ENCODE measurements at regions not wholly inside any gene's neighbourhood (a gene's known extent, or its start where the extent isn't known, plus 50 kb on each side); places are given as distances from the start of the nearest gene placed in this dataset.
"Not testable (repeated sequence)": the region's sequence is repeated elsewhere in the genome, so short reads cannot be mapped to it uniquely, and the experiment has no call there.

DNA sequence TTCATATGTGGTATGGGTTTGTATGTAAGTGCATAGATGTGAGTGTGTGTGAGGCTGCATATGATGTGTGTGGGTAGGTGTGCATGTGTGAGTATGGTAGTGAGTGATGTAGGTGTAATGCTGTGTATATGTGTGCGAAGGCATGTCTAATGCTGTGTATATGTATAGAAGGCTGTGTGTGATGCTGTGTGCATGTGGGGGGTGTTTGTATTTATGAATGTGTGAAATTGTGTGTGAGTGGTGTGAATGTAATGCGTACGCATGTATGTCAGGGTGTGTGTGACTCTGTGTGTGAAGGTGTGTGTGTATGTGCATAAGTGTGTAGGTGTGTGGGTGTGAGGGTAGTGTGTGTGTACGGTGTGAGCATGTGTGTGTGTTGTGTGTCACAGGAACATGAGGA is 300.0 kb downstream of the OMA1 start:
- H3K27ac Mint-ChIP-seq, result no peak overlapping the region
- no peaks in the 10 kb centered on the region for H3K4me1 Mint-ChIP-seq
- H3K27me3 Mint-ChIP-seq, result peaks cover 27% of the 10 kb centered on the region
- H3K4me3 Mint-ChIP-seq, result no peak overlapping the region
- no peak for ATAC-seq (replicated peaks)
- H3K36me3 Mint-ChIP-seq (ENCODE audit: low read depth), result no peaks in the 10 kb centered on the region
- H3K9me3 Mint-ChIP-seq, result no peaks in the 10 kb centered on the region

DNA sequence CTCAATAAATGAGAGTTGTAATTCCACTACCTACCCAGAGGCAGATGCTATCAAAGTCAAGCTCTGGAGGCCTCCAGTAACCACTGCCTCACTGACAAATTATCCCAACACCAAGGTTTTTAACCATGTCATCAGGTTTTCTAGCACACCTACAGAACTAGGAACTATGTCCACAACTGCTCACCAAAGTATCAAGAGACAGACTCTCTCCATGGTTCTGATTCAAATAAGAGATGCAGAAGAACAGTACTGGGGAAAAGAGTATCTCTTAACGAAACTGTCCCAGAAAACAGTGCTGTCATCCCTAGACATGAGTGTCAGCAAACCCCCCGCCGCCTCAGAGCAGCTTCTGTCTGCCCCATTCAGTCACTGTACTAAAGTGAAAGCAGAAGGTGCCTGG is 301.7 kb downstream of the OMA1 start:
- Mint-ChIP-seq H3K27ac (no peak overlapping the region), H3K4me3 (no peak overlapping the region), H3K27me3 (peaks cover 22% of the 10 kb centered on the region)

DNA sequence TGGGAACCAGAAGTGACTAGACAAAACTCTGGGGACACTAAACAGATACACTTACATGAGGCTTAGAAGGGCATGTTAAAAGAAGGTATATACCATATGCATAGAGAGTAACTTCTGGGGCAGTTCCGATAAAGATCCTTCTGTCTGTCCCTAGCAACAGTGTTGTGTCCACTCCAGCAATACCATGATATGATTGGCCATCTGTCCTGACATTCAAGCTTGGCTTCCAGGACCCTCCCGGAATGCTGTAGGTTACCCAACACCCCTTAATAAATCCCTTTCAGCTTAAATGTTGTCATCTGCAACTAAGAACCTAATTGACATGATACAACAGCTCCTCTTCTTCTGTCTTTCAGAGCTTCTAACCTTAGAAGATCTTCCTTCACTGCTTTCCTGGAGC is 307.7 kb downstream of the OMA1 start:
- no peak for ATAC-seq (replicated peaks)
- Mint-ChIP-seq H3K9me3 (no peaks in the 10 kb centered on the region), H3K36me3 (ENCODE audit: low read depth) (no peaks in the 10 kb centered on the region), H3K27ac (no peak overlapping the region), H3K27me3 (peaks cover 8% of the 10 kb centered on the region), H3K4me3 (no peak overlapping the region), H3K4me1 (no peaks in the 10 kb centered on the region)

More for the DNA sequence above, 301.7 kb downstream of the OMA1 start:
- H3K36me3 Mint-ChIP-seq (ENCODE audit: low read depth), result no peaks in the 10 kb centered on the region
- ATAC-seq (replicated peaks), result no peak
- no peaks in the 10 kb centered on the region for H3K4me1 Mint-ChIP-seq
- H3K9me3 Mint-ChIP-seq, result no peaks in the 10 kb centered on the region

DNA sequence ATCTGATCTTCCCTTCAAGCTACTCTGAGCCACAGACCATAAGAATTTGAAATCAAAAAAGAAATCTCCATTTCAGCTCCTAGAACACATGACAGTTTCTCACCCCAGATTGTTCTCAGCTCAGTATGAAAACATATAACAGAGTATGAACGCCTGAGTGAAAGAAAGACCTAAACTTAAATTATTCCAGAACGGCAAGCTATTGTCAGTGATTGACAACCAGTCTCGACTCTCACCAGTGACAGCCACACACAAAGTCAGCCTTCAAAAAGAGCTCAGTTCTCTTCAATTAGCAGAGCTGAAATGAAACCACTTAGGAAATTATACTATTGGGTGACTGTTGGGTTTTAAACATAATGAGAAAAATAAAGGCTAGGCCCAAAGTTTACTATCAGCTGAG is 312.8 kb downstream of the OMA1 start:
- Mint-ChIP-seq H3K4me3 (no peak overlapping the region), H3K9me3 (no peaks in the 10 kb centered on the region), H3K27me3 (peaks cover 13% of the 10 kb centered on the region), H3K4me1 (no peaks in the 10 kb centered on the region), H3K27ac (no peak overlapping the region), H3K36me3 (ENCODE audit: low read depth) (no peaks in the 10 kb centered on the region)
- ATAC-seq (replicated peaks), result no peak

DNA sequence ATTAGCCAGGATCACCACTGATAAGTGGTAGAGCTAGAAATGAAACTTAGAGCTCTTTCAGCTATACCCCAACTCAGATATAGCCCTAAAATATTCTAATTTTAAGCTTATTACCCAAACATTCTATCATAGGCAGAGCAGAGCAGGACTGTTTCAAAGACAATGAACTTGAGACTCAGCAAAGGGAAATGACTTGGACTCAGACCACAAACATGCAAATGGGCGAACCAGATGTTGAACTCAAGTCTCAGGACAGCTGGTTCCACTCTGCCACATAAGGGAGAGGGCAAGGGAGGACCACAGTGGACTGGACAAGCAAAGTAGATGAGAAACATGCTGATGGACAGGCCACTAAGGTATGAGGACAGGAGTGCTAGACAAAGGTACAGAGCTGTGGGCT is 315.3 kb downstream of the OMA1 start:
- Mint-ChIP-seq H3K4me3 (no peak overlapping the region), H3K9me3 (no peaks in the 10 kb centered on the region), H3K36me3 (ENCODE audit: low read depth) (no peaks in the 10 kb centered on the region), H3K27ac (no peak overlapping the region), H3K4me1 (no peaks in the 10 kb centered on the region), H3K27me3 (peaks cover 4% of the 10 kb centered on the region)
- ATAC-seq (replicated peaks), result no peak

DNA sequence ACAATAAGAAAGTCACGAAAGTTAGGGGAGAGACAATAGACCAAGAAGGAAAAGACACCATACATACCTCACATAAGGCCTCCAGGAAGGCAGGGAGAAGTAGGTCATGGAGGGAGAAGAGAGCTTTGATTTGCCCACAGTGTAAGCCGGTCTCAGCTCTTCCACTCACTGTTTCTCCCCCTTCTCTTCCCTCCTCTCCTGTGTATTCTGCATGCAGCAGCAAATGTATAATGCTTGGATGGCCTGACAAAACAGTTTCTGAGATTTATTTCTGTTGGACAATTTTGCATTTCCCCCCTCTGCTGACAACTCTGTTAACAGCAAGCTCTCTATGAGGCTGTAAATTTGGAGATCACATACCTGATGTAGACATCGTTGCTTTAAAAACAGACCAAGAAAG is 318.9 kb downstream of the OMA1 start:
- Mint-ChIP-seq H3K36me3 (ENCODE audit: low read depth) (no peaks in the 10 kb centered on the region), H3K4me3 (no peak overlapping the region), H3K9me3 (no peaks in the 10 kb centered on the region), H3K27me3 (peaks cover 4% of the 10 kb centered on the region), H3K27ac (no peak overlapping the region), H3K4me1 (no peaks in the 10 kb centered on the region)
- ATAC-seq (replicated peaks), result no peak

DNA sequence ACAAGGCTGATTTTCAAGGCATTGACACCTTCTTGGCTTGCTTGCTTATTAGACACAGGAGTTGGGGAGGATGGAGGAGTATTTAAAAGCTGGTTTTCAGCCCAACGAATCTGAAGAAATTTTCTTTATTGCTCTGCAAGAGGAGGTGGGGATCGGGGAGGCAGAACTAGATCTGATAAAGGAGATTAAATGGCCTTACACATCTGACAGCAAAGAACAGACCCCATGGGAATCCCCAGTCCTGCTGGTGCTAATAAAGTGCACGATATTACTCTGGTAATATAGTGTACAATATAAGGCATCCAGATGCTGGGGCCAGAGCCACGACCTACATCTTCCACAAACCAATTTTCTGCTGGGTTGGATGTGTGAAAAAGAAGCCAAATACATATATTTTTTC is 323.0 kb downstream of the OMA1 start:
- no peak overlapping the region for H3K4me3 Mint-ChIP-seq
- H3K9me3 Mint-ChIP-seq, result no peaks in the 10 kb centered on the region
- H3K27me3 Mint-ChIP-seq, result no peaks in the 10 kb centered on the region
- H3K27ac Mint-ChIP-seq, result no peak overlapping the region
- no peaks in the 10 kb centered on the region for H3K36me3 Mint-ChIP-seq (ENCODE audit: low read depth)
- no peak for ATAC-seq (replicated peaks)
- no peaks in the 10 kb centered on the region for H3K4me1 Mint-ChIP-seq

DNA sequence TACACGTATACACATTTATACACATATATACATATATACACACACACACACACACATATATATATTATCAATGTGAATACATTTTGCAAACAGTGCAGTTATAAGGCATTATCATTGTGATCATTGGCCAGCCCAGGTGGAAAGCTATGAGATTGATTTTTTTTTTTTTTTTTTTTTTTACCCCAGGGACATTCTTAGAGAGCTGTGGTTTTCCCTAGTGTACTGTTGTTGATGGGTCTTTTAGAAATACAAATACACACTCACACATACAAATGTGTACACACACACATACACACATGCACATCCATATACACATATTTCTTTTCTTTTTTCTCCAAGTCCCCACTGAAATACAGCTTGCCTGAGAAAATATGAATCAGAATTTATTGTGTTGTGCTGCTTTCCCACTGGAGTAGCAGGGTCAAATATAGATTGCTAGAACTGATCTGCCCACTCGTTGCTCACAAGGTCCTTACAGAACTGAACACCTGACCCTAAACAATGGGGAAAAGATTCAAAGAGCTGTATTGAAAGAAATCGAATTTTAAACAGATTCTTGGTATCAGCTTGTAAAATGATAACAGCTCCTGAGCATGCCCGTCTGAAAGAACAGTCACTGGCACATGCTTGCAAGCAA is 325.6 kb downstream of the OMA1 start:
- no peak for ATAC-seq (replicated peaks)
- Mint-ChIP-seq H3K4me1 (no peaks in the 10 kb centered on the region), H3K27me3 (peaks cover 5% of the 10 kb centered on the region), H3K36me3 (ENCODE audit: low read depth) (no peaks in the 10 kb centered on the region), H3K4me3 (no peak overlapping the region), H3K9me3 (no peaks in the 10 kb centered on the region), H3K27ac (no peak overlapping the region)

DNA sequence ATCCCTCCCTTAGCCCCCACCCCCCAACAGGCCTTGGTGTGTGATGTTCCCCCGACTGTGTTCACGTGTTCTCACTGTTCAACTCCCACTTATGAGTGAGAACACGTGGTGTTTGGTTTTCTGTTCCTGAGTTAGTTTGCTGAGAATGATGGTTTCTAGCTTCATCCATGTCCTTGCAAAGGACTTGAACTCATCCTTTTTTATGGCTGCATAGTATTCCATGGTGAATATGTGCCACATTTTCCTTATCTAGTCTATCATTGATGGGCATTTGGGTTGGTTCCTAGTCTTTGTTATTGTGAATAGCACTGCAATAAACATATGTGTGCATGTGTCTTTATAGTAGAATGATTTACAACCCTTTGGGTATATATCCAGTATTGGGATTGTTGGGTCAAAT is 330.4 kb downstream of the OMA1 start:
- ATAC-seq (replicated peaks); H3K36me3 Mint-ChIP-seq (ENCODE audit: low read depth); H3K27me3 Mint-ChIP-seq; H3K27ac Mint-ChIP-seq; H3K9me3 Mint-ChIP-seq; H3K4me1 Mint-ChIP-seq; H3K4me3 Mint-ChIP-seq: not testable (repeated sequence)

DNA sequence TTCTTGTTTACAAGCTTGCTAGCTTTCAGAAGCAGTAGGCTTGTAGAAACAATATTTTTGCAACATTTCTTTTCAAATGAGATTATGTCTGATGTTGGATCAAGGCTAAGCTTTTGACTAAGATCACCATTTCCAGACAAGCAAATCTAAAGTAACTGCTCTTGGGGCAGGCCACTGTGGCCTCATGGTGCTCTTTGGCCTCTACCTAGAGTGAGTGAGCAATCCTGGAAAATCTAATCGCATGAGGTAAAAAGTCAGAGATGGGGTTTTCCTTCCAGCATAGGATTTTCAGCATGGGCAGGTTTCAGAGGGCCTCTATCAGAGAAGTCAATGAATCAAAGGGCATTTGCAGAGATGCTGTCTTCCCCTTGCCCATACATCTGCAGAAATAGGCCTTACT is 331.9 kb downstream of the OMA1 start:
- Mint-ChIP-seq H3K27ac (no peak overlapping the region), H3K4me1 (no peaks in the 10 kb centered on the region), H3K27me3 (peaks cover 10% of the 10 kb centered on the region), H3K9me3 (no peaks in the 10 kb centered on the region), H3K4me3 (no peak overlapping the region), H3K36me3 (ENCODE audit: low read depth) (no peaks in the 10 kb centered on the region)
- no peak for ATAC-seq (replicated peaks)

DNA sequence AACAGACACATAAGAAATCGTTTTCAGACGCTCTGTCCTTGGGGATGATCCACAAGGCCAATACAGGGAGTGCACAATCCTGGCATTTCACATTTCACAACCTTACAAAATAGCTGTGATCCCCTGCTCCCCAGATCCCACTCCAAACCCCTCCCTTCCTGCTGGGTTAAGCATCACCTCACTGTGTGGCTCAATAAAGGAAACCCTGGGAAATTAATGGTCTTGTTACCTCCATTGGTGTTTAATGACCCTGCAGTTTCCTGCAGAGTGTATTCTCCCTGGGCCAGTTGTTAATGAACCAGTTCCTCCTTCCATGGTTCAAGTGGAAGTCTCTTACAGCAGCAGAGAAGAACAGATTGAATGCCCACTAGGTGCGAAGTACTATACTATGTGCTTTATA is 334.7 kb downstream of the OMA1 start:
- no peaks in the 10 kb centered on the region for H3K4me1 Mint-ChIP-seq
- no peak overlapping the region for H3K4me3 Mint-ChIP-seq
- H3K9me3 Mint-ChIP-seq, result no peaks in the 10 kb centered on the region
- ATAC-seq (replicated peaks), result no peak
- H3K36me3 Mint-ChIP-seq (ENCODE audit: low read depth), result no peaks in the 10 kb centered on the region
- H3K27ac Mint-ChIP-seq, result no peak overlapping the region
- peaks cover 5% of the 10 kb centered on the region for H3K27me3 Mint-ChIP-seq

DNA sequence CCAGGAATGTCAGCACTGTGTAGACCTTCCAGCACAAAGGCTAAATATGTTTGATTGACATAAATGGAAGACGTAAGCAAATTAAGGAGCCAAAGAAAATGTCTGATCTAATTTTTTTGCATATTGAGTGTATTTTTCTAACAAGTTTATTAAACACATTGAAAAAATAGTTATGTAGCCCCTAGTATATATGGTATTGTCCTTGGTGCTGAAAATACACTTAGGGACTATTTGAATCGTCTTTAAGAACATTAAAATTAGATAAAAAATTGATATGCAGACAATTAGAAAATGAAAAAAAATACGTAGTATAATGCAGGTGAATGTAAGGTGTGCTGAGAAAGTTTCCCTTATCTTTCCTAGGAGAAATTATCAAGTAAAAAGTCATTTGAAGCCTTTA is 337.0 kb downstream of the OMA1 start:
- Mint-ChIP-seq H3K36me3 (ENCODE audit: low read depth) (no peaks in the 10 kb centered on the region), H3K4me1 (no peaks in the 10 kb centered on the region), H3K9me3 (no peaks in the 10 kb centered on the region), H3K4me3 (no peak overlapping the region), H3K27me3 (peaks cover 5% of the 10 kb centered on the region), H3K27ac (no peak overlapping the region)
- ATAC-seq (replicated peaks), result no peak

DNA sequence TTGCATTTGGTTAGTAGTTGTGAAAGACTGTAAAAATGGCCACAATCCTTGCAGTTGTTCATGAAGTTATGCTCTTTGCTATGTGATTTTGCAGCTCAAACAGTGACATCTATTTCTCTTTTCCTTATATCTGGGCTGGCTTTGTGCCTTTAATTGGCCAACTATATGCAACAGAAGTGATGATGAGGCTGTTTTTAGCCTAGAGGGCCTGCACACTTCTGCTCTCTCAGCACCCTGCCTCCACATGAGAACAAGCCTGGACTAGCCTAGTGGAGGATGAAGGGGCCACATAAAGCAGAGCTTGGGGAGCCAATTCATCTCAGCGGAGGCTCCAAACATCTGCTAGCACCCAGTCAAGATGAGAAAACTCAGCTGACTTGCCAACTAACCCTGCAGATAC is 339.8 kb downstream of the OMA1 start:
- no peak for ATAC-seq (replicated peaks)
- H3K36me3 Mint-ChIP-seq (ENCODE audit: low read depth), result no peaks in the 10 kb centered on the region
- no peak overlapping the region for H3K27ac Mint-ChIP-seq

DNA sequence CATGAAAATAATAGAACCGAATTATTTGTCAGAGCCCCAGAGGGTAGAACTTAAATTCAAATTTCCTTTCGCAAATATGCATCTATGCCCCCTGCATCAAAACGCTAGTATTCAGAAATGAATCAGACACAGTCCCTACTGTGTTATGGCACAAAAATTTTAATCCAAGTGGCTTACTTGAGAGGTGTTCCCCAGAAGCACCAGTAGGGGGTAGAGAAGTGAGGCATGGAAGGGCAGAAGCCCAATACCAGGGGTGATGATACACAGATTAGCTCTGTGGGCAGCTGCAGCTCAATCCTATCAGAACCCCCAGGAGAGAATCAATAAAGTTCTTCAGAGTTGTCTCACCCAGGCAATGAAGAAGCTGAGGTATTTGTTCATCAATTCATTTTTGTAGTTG is 342.2 kb downstream of the OMA1 start:
- Mint-ChIP-seq H3K4me1 (no peaks in the 10 kb centered on the region), H3K27ac (no peak overlapping the region), H3K4me3 (no peak overlapping the region), H3K36me3 (ENCODE audit: low read depth) (no peaks in the 10 kb centered on the region), H3K9me3 (no peaks in the 10 kb centered on the region), H3K27me3 (peaks cover 7% of the 10 kb centered on the region)
- ATAC-seq (replicated peaks), result no peak

More for the DNA sequence above, 339.8 kb downstream of the OMA1 start:
- no peaks in the 10 kb centered on the region for H3K9me3 Mint-ChIP-seq
- H3K27me3 Mint-ChIP-seq, result peaks cover 6% of the 10 kb centered on the region
- no peaks in the 10 kb centered on the region for H3K4me1 Mint-ChIP-seq
- H3K4me3 Mint-ChIP-seq, result no peak overlapping the region

DNA sequence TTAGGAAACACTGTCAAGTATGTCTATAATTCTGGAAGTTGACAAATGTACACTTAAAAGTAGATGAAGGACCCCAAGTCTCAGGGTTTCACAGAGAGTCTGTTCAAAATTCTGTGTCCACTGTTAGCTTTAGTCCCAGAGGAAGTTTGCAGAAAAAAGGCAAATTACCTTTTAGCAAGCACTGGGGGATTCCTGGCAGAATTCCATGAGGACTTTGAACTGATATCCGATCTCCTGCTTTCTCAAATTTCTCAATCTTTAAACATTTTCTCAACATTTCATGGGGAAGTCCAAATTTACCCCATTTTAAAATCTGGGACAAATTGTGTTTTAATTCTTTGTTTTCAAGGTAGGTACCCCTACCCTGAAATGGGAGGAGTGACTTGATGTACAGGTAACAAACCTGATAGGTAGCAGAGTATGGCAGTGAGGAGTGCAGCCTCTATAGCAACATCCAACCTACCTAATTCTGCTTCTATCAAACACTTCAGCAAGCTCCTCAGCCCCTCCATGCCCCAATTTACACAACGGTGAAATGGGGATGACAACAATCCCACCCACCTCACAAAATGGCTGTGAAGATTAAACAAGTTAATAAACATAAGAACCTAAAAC is 344.9 kb downstream of the OMA1 start:
- ATAC-seq (replicated peaks), result no peak
- peaks cover 11% of the 10 kb centered on the region for H3K27me3 Mint-ChIP-seq
- no peaks in the 10 kb centered on the region for H3K36me3 Mint-ChIP-seq (ENCODE audit: low read depth)
- H3K9me3 Mint-ChIP-seq, result no peaks in the 10 kb centered on the region
- H3K4me3 Mint-ChIP-seq, result no peak overlapping the region
- no peaks in the 10 kb centered on the region for H3K4me1 Mint-ChIP-seq
- no peak overlapping the region for H3K27ac Mint-ChIP-seq

DNA sequence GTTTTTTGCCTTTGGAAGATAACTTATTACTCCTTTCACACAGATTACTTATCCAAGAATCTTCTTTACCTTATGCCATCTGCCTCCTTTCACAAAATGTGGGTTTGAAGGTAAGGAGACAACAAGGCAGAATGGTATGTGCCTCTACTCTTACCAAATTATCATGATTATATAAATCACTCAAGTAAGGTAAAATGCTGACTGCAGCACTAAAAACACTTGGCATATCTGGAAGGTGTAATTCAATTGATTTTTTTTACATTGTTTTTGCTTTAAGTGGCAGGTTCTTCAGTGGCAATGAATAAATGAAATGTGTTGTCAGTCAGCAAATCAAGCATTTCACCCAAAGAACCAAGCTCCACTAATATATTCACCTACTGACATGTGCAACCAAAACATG is 346.1 kb downstream of the OMA1 start:
- Mint-ChIP-seq H3K27me3 (peaks cover 11% of the 10 kb centered on the region), H3K9me3 (no peaks in the 10 kb centered on the region), H3K27ac (no peak overlapping the region), H3K4me3 (no peak overlapping the region), H3K4me1 (no peaks in the 10 kb centered on the region), H3K36me3 (ENCODE audit: low read depth) (no peaks in the 10 kb centered on the region)
- no peak for ATAC-seq (replicated peaks)
